ENCODE measurements at regions not wholly inside any gene's neighbourhood (a gene's known extent, or its start where the extent isn't known, plus 50 kb on each side); places are given as distances from the start of the nearest gene placed in this dataset.
"Not testable (repeated sequence)": the region's sequence is repeated elsewhere in the genome, so short reads cannot be mapped to it uniquely, and the experiment has no call there.

DNA sequence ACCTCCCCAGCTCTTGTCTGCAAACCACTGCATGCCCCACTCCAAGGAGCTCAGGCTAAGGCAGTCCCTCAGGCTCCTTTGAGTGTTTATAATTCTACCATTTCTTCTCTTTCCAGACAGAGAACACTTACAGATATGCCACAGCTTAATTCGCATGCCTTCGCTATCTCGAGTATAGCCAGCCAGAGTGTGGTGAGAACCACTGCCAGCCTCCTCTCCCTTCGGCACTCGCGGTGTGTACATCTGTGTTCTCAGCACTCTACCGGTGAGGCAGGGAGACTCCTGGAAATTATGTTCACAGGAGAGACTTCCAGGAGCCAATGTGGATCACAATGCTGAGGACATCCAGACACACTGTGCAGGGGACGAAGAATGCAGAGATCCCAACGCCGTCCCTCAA, 143.7 kb upstream of the IRX1 start:
- H3K27me3 ChIP-seq (ENCODE audit: insufficient read depth, low read depth): peaks cover 60% of the 10 kb centered on the region
- ChIA-PET POLR2A (ENCODE audit: unreplicated experiment) (no interaction called here), CTCF (no interaction called here)
- no TSS peak for BruUV-seq (replicated peaks)
- no peaks in the 10 kb centered on the region for H3K4me1 ChIP-seq (replicated peaks; ENCODE audit: insufficient read depth)
- intact Hi-C loops (cut with micrococcal nuclease; ENCODE audit: unreplicated experiment): no loop called here
- H3K4me3 ChIP-seq: no peak overlapping the region
- no peak overlapping the region for H3K27ac ChIP-seq
- no peak overlapping the region for H3K4me2 ChIP-seq
- TF ChIP-seq EZH2 (IDR thresholded peaks at IDR 0.05; ENCODE audit: low read depth): no peak
- TF ChIP-seq, protein P1, sequence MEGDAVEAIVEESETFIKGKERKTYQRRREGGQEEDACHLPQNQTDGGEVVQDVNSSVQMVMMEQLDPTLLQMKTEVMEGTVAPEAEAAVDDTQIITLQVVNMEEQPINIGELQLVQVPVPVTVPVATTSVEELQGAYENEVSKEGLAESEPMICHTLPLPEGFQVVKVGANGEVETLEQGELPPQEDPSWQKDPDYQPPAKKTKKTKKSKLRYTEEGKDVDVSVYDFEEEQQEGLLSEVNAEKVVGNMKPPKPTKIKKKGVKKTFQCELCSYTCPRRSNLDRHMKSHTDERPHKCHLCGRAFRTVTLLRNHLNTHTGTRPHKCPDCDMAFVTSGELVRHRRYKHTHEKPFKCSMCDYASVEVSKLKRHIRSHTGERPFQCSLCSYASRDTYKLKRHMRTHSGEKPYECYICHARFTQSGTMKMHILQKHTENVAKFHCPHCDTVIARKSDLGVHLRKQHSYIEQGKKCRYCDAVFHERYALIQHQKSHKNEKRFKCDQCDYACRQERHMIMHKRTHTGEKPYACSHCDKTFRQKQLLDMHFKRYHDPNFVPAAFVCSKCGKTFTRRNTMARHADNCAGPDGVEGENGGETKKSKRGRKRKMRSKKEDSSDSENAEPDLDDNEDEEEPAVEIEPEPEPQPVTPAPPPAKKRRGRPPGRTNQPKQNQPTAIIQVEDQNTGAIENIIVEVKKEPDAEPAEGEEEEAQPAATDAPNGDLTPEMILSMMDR (conservative IDR thresholded peaks at IDR 0.05): no peak
- no peaks in the 10 kb centered on the region for H3F3A ChIP-seq (ENCODE audit: insufficient read depth, low read depth)
- no peaks in the 10 kb centered on the region for H3K79me2 ChIP-seq (ENCODE audit: low read depth)
- DNase-seq: no peak
- H3K9me3 ChIP-seq (ENCODE audit: insufficient read depth, low read depth): no peaks in the 10 kb centered on the region
- no peaks in the 10 kb centered on the region for H3K36me3 ChIP-seq (ENCODE audit: low read depth)
- no peak overlapping the region for H2AFZ ChIP-seq
- no peaks in the 10 kb centered on the region for H3K9me2 ChIP-seq (ENCODE audit: insufficient read depth)
- H4K20me1 ChIP-seq (ENCODE audit: insufficient read depth): no peaks in the 10 kb centered on the region

DNA sequence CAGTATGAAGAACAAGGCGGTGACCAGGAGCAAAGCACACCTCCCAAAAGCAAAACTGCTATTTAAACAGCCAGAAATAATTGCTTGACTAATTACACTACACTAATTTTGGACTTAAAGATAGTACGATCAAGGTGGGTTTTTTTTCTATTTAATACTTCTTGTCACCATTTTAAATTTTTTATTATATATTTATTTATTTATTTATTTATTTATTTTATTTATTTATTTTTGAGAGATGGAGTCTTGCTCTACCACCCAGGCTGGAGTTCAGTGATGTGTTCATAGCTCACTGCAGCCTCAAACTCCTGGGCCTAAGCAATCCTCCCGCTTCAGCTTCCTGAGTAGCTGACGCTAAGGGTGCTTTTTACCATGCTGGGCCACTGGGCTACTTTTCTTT, 146.2 kb upstream of the IRX1 start:
- BruUV-seq (replicated peaks): no TSS peak
- no peak overlapping the region for H2AFZ ChIP-seq
- ChIA-PET CTCF (no interaction called here), POLR2A (ENCODE audit: unreplicated experiment) (no interaction called here)
- no peak for DNase-seq
- H3K27me3 ChIP-seq (ENCODE audit: insufficient read depth, low read depth): peaks cover 36% of the 10 kb centered on the region
- no peaks in the 10 kb centered on the region for H4K20me1 ChIP-seq (ENCODE audit: insufficient read depth)
- H3K4me2 ChIP-seq: no peak overlapping the region
- intact Hi-C loops (cut with micrococcal nuclease; ENCODE audit: unreplicated experiment): no loop called here
- no peaks in the 10 kb centered on the region for H3F3A ChIP-seq (ENCODE audit: insufficient read depth, low read depth)
- no peaks in the 10 kb centered on the region for H3K9me2 ChIP-seq (ENCODE audit: insufficient read depth)
- no peaks in the 10 kb centered on the region for H3K4me1 ChIP-seq (replicated peaks; ENCODE audit: insufficient read depth)
- no peak overlapping the region for H3K4me3 ChIP-seq
- H3K36me3 ChIP-seq (ENCODE audit: low read depth): no peaks in the 10 kb centered on the region
- no peaks in the 10 kb centered on the region for H3K79me2 ChIP-seq (ENCODE audit: low read depth)
- H3K9me3 ChIP-seq (ENCODE audit: insufficient read depth, low read depth): no peaks in the 10 kb centered on the region
- H3K27ac ChIP-seq: no peak overlapping the region
- TF ChIP-seq EZH2 (IDR thresholded peaks at IDR 0.05; ENCODE audit: low read depth): no peak
- TF ChIP-seq, protein P1 (conservative IDR thresholded peaks at IDR 0.05): no peak

DNA sequence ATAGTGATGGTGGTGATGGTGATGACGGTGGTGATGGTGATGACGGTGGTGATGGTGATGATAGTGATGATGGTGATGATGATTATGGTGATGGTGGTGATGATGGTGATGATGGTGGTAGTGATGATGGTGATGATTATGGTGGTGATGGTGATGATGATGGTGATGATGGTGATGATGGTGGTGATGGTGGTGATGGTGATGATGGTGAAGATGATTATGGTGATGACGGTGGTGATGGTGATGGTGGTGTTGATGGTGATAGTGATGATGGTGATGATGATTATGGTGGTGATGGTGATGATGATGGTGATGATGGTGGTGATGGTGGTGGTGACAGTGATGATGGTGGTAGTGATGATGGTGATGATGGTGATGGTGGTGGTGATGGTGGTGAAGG, 149.2 kb upstream of the IRX1 start:
- H3K36me3 ChIP-seq (ENCODE audit: low read depth): no peaks in the 10 kb centered on the region
- TF ChIP-seq, protein P1 (conservative IDR thresholded peaks at IDR 0.05): no peak
- TF ChIP-seq EZH2 (IDR thresholded peaks at IDR 0.05; ENCODE audit: low read depth): no peak
- CTCF ChIA-PET: no interaction called here
- intact Hi-C loops (cut with micrococcal nuclease; ENCODE audit: unreplicated experiment): no loop called here
- H4K20me1 ChIP-seq (ENCODE audit: insufficient read depth): no peaks in the 10 kb centered on the region
- H3F3A ChIP-seq (ENCODE audit: insufficient read depth, low read depth): no peaks in the 10 kb centered on the region
- H3K9me2 ChIP-seq (ENCODE audit: insufficient read depth): no peaks in the 10 kb centered on the region
- peaks cover 7% of the 10 kb centered on the region for H3K27me3 ChIP-seq (ENCODE audit: insufficient read depth, low read depth)
- H3K27ac ChIP-seq: no peak overlapping the region
- no peaks in the 10 kb centered on the region for H3K79me2 ChIP-seq (ENCODE audit: low read depth)
- H3K4me1 ChIP-seq (replicated peaks; ENCODE audit: insufficient read depth): no peaks in the 10 kb centered on the region
- no peak overlapping the region for H2AFZ ChIP-seq
- H3K9me3 ChIP-seq (ENCODE audit: insufficient read depth, low read depth): no peaks in the 10 kb centered on the region
- POLR2A ChIA-PET (ENCODE audit: unreplicated experiment): no interaction called here
- DNase-seq: no peak
- H3K4me2 ChIP-seq: no peak overlapping the region
- BruUV-seq (replicated peaks): no TSS peak
- no peak overlapping the region for H3K4me3 ChIP-seq

DNA sequence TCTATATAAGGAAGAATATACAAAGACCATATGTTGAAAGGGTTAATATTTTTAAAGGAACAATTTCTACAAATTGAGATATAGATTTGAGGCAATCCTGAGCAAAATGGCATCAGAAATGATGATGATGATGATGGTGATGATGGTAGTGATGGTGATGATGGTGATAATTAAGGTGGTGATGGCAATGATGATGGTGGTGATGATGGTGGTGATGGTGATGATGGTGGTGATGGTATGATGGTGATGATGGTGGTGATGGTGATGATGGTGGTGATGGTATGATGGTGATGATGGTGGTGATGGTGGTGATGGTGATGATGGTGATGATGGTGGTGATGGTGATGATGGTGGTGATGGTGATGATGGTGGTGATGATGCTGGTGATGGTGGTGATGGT, 150.1 kb upstream of the IRX1 start:
- H4K20me1 ChIP-seq (ENCODE audit: insufficient read depth); CTCF ChIA-PET; H3K36me3 ChIP-seq (ENCODE audit: low read depth); BruUV-seq (replicated peaks); H3K4me1 ChIP-seq (replicated peaks; ENCODE audit: insufficient read depth); H3K4me3 ChIP-seq; H3K27me3 ChIP-seq (ENCODE audit: insufficient read depth, low read depth); H3K9me3 ChIP-seq (ENCODE audit: insufficient read depth, low read depth); POLR2A ChIA-PET (ENCODE audit: unreplicated experiment); intact Hi-C loops (cut with micrococcal nuclease; ENCODE audit: unreplicated experiment); H3K27ac ChIP-seq; H3F3A ChIP-seq (ENCODE audit: insufficient read depth, low read depth); DNase-seq; H2AFZ ChIP-seq; H3K9me2 ChIP-seq (ENCODE audit: insufficient read depth); H3K79me2 ChIP-seq (ENCODE audit: low read depth); H3K4me2 ChIP-seq: not testable (repeated sequence)
